Embryonic facial prominence (tissue), 1 donor: ENCODE measurements at regions not wholly inside any gene's neighbourhood (a gene's known extent, or its start where the extent isn't known, plus 50 kb on each side); places are given as distances from the start of the nearest gene placed in this dataset.

Source experiments
- DNase-seq: peaks from one replicate; pipeline ENCODE4 v3.0.0-alpha.2; 2016; ENCODE audit errors: extremely low spot score

GRCh38 chr3:24756101-24756888, 261.6 kb upstream of the THRB start:
- DNase-seq = no peak

GRCh38 chr3:24763393-24763792, 268.7 kb upstream of the THRB start:
- no peak for DNase-seq

- DNase-seq = no peak
Observed at GRCh38 chr3:24764236-24764915, 269.7 kb upstream of the THRB start.

- no peak for DNase-seq
Observed at GRCh38 chr3:24765399-24765798, 270.7 kb upstream of the THRB start.

GRCh38 chr3:24769918-24770317, 275.3 kb upstream of the THRB start:
- no peak for DNase-seq

- peak; percentile 56 for DNase-seq
Observed at GRCh38 chr3:24773798-24774197, 279.1 kb upstream of the THRB start.

- no peak for DNase-seq
Observed at GRCh38 chr3:24780991-24781390, 286.3 kb upstream of the THRB start.

GRCh38 chr3:24781454-24781853, 286.8 kb upstream of the THRB start:
- DNase-seq = no peak

GRCh38 chr3:24793896-24794295, 299.2 kb upstream of the THRB start:
- DNase-seq = no peak

GRCh38 chr3:24802614-24803013, 308.0 kb upstream of the THRB start:
- no peak for DNase-seq

GRCh38 chr3:24804095-24804494, 309.4 kb upstream of the THRB start:
- DNase-seq = no peak

GRCh38 chr3:24810881-24811280, 316.2 kb upstream of the THRB start:
- DNase-seq = no peak

- no peak for DNase-seq
Observed at GRCh38 chr3:24812116-24812515, 317.5 kb upstream of the THRB start.

- no peak for DNase-seq
Observed at GRCh38 chr3:24818055-24818454, 323.4 kb upstream of the THRB start.

- no peak for DNase-seq
Observed at GRCh38 chr3:24828011-24828410, 333.4 kb upstream of the THRB start.

- DNase-seq = no peak
Observed at GRCh38 chr3:24828551-24828950, 333.9 kb upstream of the THRB start.

- no peak for DNase-seq
Observed at GRCh38 chr3:24829011-24829581, 334.4 kb upstream of the THRB start.

- peak; percentile 6 for DNase-seq
Observed at GRCh38 chr3:24829629-24830229, 335.1 kb upstream of the THRB start.

- no peak for DNase-seq
Observed at GRCh38 chr3:24830230-24831152, 335.8 kb upstream of the THRB start.

- DNase-seq = no peak
Observed at GRCh38 chr3:24831221-24831620, 336.6 kb upstream of the THRB start.

GRCh38 chr3:24832891-24833290, 338.2 kb upstream of the THRB start:
- no peak for DNase-seq

- no peak for DNase-seq
Observed at GRCh38 chr3:24834442-24834841, 339.8 kb upstream of the THRB start.
